MM.1S (cell line): ENCODE measurements at regions not wholly inside any gene's neighbourhood (a gene's known extent, or its start where the extent isn't known, plus 50 kb on each side); places are given as distances from the start of the nearest gene placed in this dataset.

ENCODE experiments used
- DNase-seq: peaks from one replicate; pipeline ENCODE4 v3.0.0-alpha.2; 2015
- H2AFZ ChIP-seq: fragments of 300-600 bp; sonication (generic); 2 replicates; pipeline ENCODE4 v1.6.0; 2016; ENCODE audit warnings: antibody characterized with exemption, low read length
- H3F3A ChIP-seq: fragments of 300-600 bp; sonication (generic); 2 replicates; pipeline ENCODE4 v1.6.1; 2016; ENCODE audit warnings: mild to moderate bottlenecking, antibody characterized with exemption, low read length, moderate library complexity, mixed read lengths; ENCODE audit not compliant: insufficient read depth
- H3K27ac ChIP-seq: fragments of 300-600 bp; sonication (generic); 2 replicates; pipeline ENCODE4 v1.5.1; 2016; ENCODE audit warnings: mild to moderate bottlenecking, low read length
- H3K27me3 ChIP-seq: fragments of 300-600 bp; sonication (generic); replicated peaks from 2 replicates; pipeline ENCODE4 v1.6.0; 2016; ENCODE audit warnings: low read length; ENCODE audit not compliant: insufficient read depth
- H3K36me3 ChIP-seq: fragments of 300-600 bp; sonication (generic); replicated peaks from 2 replicates; pipeline ENCODE4 v1.6.1; 2016; ENCODE audit warnings: mild to moderate bottlenecking, low read length, mixed read lengths; ENCODE audit not compliant: insufficient read depth
- H3K4me1 ChIP-seq: fragments of 300-600 bp; sonication (generic); 2 replicates; pipeline ENCODE4 v1.6.1; 2016; ENCODE audit warnings: low read length, mixed read lengths
- H3K4me2 ChIP-seq: fragments of 300-600 bp; sonication (generic); 2 replicates; pipeline ENCODE4 v1.6.0; 2016; ENCODE audit warnings: low read depth, low read length
- H3K4me3 ChIP-seq: fragments of 300-600 bp; sonication (generic); 2 replicates; pipeline ENCODE4 v1.5.1; 2016; ENCODE audit warnings: low read length, mixed read lengths
- H3K79me2 ChIP-seq: fragments of 300-600 bp; sonication (generic); 2 replicates; pipeline ENCODE4 v1.6.1; 2016; ENCODE audit warnings: mixed run types, low read length, mixed read lengths
- H3K9ac ChIP-seq: fragments of 300-600 bp; sonication (generic); 2 replicates; pipeline ENCODE4 v1.6.1; 2016; ENCODE audit warnings: low read length, mixed read lengths
- H3K9me2 ChIP-seq: fragments of 300-600 bp; sonication (generic); replicated peaks from 2 replicates; pipeline ENCODE4 v1.6.1; 2016; ENCODE audit warnings: mild to moderate bottlenecking, low read length, mixed read lengths; ENCODE audit not compliant: insufficient read depth
- H3K9me3 ChIP-seq: fragments of 300-600 bp; sonication (generic); replicated peaks from 2 replicates; pipeline ENCODE4 v1.6.1; 2016; ENCODE audit warnings: mild to moderate bottlenecking, low read length, mixed read lengths; ENCODE audit not compliant: insufficient read depth
- H4K20me1 ChIP-seq: fragments of 300-600 bp; sonication (generic); 2 replicates; pipeline ENCODE4 v1.6.1; 2016; ENCODE audit warnings: mild to moderate bottlenecking, low read length, moderate library complexity, mixed read lengths; ENCODE audit not compliant: insufficient read depth
- EZH2 ChIP-seq: fragments of 300-600 bp; sonication (generic); optimal IDR thresholded peaks from 2 replicates; pipeline ENCODE3; 2017; ENCODE audit warnings: low read depth, mild to moderate bottlenecking, antibody characterized with exemption, low read length, mixed read lengths
- EZH2phosphoT487 ChIP-seq: fragments of 300-600 bp; sonication (generic); IDR thresholded peaks from 2 replicates; pipeline ENCODE4 v1.6.1; 2018; ENCODE audit warnings: antibody characterized with exemption, low read length
- TF ChIP-seq, protein P1 (sequence below): fragments of 300-600 bp; sonication (generic); IDR thresholded peaks from 2 replicates; pipeline ENCODE4 v1.5.1; 2016; ENCODE audit warnings: antibody characterized with exemption, low read length, mixed read lengths

- no peak overlapping the region for H3K4me2 ChIP-seq
- no peak overlapping the region for H3K9ac ChIP-seq
- H3F3A ChIP-seq = no peaks in the 10 kb centered on the region
- no peaks in the 10 kb centered on the region for H3K9me2 ChIP-seq
- no peak overlapping the region for H3K4me3 ChIP-seq
- no peak for DNase-seq
- H3K4me1 ChIP-seq = no peaks in the 10 kb centered on the region
- H4K20me1 ChIP-seq = no peaks in the 10 kb centered on the region
- no peaks in the 10 kb centered on the region for H3K9me3 ChIP-seq
- no peaks in the 10 kb centered on the region for H3K79me2 ChIP-seq
- no peaks in the 10 kb centered on the region for H3K36me3 ChIP-seq
- no peaks in the 10 kb centered on the region for H3K27me3 ChIP-seq
- H2AFZ ChIP-seq = no peak overlapping the region
- TF ChIP-seq EZH2phosphoT487 (no peak), EZH2 (no peak)
- TF ChIP-seq, protein P1, sequence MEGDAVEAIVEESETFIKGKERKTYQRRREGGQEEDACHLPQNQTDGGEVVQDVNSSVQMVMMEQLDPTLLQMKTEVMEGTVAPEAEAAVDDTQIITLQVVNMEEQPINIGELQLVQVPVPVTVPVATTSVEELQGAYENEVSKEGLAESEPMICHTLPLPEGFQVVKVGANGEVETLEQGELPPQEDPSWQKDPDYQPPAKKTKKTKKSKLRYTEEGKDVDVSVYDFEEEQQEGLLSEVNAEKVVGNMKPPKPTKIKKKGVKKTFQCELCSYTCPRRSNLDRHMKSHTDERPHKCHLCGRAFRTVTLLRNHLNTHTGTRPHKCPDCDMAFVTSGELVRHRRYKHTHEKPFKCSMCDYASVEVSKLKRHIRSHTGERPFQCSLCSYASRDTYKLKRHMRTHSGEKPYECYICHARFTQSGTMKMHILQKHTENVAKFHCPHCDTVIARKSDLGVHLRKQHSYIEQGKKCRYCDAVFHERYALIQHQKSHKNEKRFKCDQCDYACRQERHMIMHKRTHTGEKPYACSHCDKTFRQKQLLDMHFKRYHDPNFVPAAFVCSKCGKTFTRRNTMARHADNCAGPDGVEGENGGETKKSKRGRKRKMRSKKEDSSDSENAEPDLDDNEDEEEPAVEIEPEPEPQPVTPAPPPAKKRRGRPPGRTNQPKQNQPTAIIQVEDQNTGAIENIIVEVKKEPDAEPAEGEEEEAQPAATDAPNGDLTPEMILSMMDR = no peak
- H3K27ac ChIP-seq = no peak overlapping the region
Measured at GRCh38 chr15:98167722-98168268, 207.3 kb downstream of the ARRDC4 start.

DNA sequence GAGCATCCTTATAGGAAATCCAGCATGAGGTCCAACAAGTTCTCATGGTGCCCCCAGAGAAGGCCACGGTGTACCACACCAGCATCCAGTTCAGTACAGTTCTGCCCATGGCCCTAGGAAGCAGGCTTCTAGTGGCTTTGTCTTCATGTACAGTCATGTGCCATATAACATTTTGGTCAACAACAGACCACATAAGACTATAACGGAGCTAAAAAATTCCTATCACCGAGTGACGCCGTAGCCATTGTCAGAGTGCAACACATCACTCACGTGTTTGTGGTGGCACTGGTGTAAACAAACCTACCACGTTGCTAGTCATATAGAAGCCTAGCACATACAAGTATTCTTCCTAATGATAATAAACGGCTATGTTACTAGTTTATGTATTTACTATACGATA lies 209.0 kb downstream of the ARRDC4 start:
- H3K4me3 ChIP-seq = no peak overlapping the region
- no peak overlapping the region for H2AFZ ChIP-seq
- no peaks in the 10 kb centered on the region for H3K79me2 ChIP-seq
- no peak for TF ChIP-seq EZH2
- no peak for TF ChIP-seq EZH2phosphoT487
- TF ChIP-seq, protein P1 = no peak
- no peak overlapping the region for H3K9ac ChIP-seq
- no peak overlapping the region for H3K4me2 ChIP-seq
- H3K36me3 ChIP-seq = no peaks in the 10 kb centered on the region
- no peaks in the 10 kb centered on the region for H3K4me1 ChIP-seq
- no peaks in the 10 kb centered on the region for H3F3A ChIP-seq
- H3K27ac ChIP-seq = no peak overlapping the region
- no peaks in the 10 kb centered on the region for H4K20me1 ChIP-seq
- H3K27me3 ChIP-seq = no peaks in the 10 kb centered on the region
- H3K9me2 ChIP-seq = no peaks in the 10 kb centered on the region
- no peaks in the 10 kb centered on the region for H3K9me3 ChIP-seq
- no peak for DNase-seq

DNA sequence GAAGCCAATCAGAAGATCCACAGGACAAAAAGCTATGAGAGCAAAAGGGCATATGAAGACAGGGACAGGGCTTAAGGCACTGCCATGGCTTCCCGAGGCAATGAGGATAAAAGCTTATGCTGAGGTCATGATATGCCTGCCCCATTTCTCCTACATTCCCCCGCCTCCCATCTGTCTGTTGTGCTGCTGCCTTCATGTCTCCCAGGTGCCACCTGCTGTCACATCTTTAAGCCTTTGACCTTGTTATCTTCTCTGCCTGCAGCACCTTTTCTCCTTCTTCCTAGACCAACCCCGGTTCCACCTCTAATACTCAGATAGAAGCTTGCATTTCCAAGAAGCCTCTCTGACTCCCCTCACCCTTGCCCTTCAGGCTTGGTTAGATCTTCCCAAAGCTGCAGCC lies 213.8 kb downstream of the ARRDC4 start:
- Histone ChIP-seq H3K27ac (no peak overlapping the region), H3F3A (no peaks in the 10 kb centered on the region), H3K9me2 (no peaks in the 10 kb centered on the region), H3K4me3 (no peak overlapping the region), H3K9me3 (no peaks in the 10 kb centered on the region), H3K9ac (no peak overlapping the region), H3K36me3 (no peaks in the 10 kb centered on the region), H2AFZ (no peak overlapping the region), H3K4me2 (no peak overlapping the region), H3K27me3 (no peaks in the 10 kb centered on the region), H3K4me1 (no peaks in the 10 kb centered on the region), H4K20me1 (no peaks in the 10 kb centered on the region), H3K79me2 (no peaks in the 10 kb centered on the region)
- no peak for DNase-seq
- no peak for TF ChIP-seq EZH2
- TF ChIP-seq, protein P1 = no peak; the same call in 1 of the 2 replicates
- TF ChIP-seq EZH2phosphoT487 = no peak
